ENCODE measurements at regions not wholly inside any gene's neighbourhood (a gene's known extent, or its start where the extent isn't known, plus 50 kb on each side); places are given as distances from the start of the nearest gene placed in this dataset.

DNA sequence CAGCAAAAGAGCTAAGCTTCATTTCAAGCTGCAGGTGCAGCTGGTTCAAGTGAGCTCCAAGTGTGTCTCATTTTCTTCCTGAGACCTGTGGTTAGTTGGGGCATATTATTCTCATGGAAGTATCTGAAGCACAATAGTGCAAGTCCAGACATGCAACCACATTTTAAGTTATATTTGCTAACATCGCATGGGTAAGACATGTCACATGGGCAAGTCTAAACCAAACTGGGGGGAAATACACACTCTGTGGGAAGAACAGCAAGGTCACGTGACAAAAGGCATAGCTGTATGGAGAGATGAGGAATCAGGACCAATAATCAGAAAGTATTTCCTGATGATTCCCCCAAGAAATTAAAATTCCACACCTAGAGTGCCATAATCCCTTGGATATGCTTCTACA is 94.9 kb upstream of the NDP start:
- H3K79me1 ChIP-seq (ENCODE audit: low read depth in 1 of 2, low read length in 2 of 2): no peaks in the 10 kb centered on the region
- H4K91ac ChIP-seq (ENCODE audit: insufficient read depth, low read depth, low read length): no peak overlapping the region
- H2BK15ac ChIP-seq (ENCODE audit: low read depth, low read length): no peak overlapping the region
- H3K9me3 ChIP-seq (ENCODE audit: control insufficient read depth, insufficient read depth, low read length): no peaks in the 10 kb centered on the region
- no peak overlapping the region for H3K9ac ChIP-seq (ENCODE audit: low read depth, low read length)
- ATAC-seq (ENCODE audit: low read depth) (no peak), DNase-seq (no peak)
- no peak overlapping the region for H4K8ac ChIP-seq (ENCODE audit: low read depth in 2 of 2, low read length in 2 of 2)
- H3K4me3 ChIP-seq (ENCODE audit: insufficient read depth, low read depth, low read length): no peak overlapping the region
- in situ Hi-C loops (cut with MboI; ENCODE audit: low sequenced_read_pairs): no loop called here
- dilution Hi-C loops (cut with HindIII; ENCODE audit: low sequenced_read_pairs, unreplicated experiment): no loop called here
- intact Hi-C loops (cut with micrococcal nuclease): no loop called here
- H2AFZ ChIP-seq (replicated peaks; ENCODE audit: low read length, poor library complexity): no peak overlapping the region
- no peaks in the 10 kb centered on the region for H3K4me1 ChIP-seq (ENCODE audit: control insufficient read depth, insufficient read depth, low read length)
- H3K27me3 ChIP-seq (ENCODE audit: control insufficient read depth, insufficient read depth, low read length): peaks cover 2% of the 10 kb centered on the region
- ChIA-PET CTCF (no interaction called here), POLR2A (ENCODE audit: unreplicated experiment) (no interaction called here)
- H2BK120ac ChIP-seq (ENCODE audit: low read depth, low read length): no peak overlapping the region
- no peak overlapping the region for H3K27ac ChIP-seq (ENCODE audit: insufficient read depth, low read length)
- no peak overlapping the region for H3K18ac ChIP-seq (ENCODE audit: low read depth, low read length)
- no peak overlapping the region for H3K23ac ChIP-seq (ENCODE audit: low read depth, low read length)
- 0 out of 2 replicates have a peak, but pooled peaks cover 6% of the 10 kb centered on the region for H3K9me1 ChIP-seq (ENCODE audit: insufficient read depth, low read length)
- no peaks in the 10 kb centered on the region for H3K36me3 ChIP-seq (ENCODE audit: control insufficient read depth, insufficient read depth, low read length)
- no peak overlapping the region for H2BK20ac ChIP-seq (ENCODE audit: low read depth, low read length)
- no CpG with 5 or more reads among the region's 2 CpGs for WGBS, 2 experiments (ENCODE audit: extremely low coverage in 2 of 2, insufficient read length in 1 of 2)
- no peak overlapping the region for H4K5ac ChIP-seq (ENCODE audit: low read depth, low read length)
- H2AK9ac ChIP-seq (replicated peaks; ENCODE audit: low read depth, low read length, poor library complexity): no peak overlapping the region
- no peak overlapping the region for H3K14ac ChIP-seq (replicated peaks; ENCODE audit: low read depth, low read length)
- H4K20me1 ChIP-seq (ENCODE audit: insufficient read depth, low read length): no peaks in the 10 kb centered on the region
- no peak overlapping the region for H2AK5ac ChIP-seq (ENCODE audit: low read depth, low read length)
- H2BK5ac ChIP-seq (ENCODE audit: low read depth, low read length, poor library complexity, severe bottlenecking): no peak overlapping the region
- BruUV-seq (replicated peaks): no TSS peak
- H3K4me2 ChIP-seq (ENCODE audit: low read depth, low read length): no peak overlapping the region
- no peak overlapping the region for H3K56ac ChIP-seq (ENCODE audit: extremely low read depth, insufficient read depth, low read length)
- TF ChIP-seq NFE2L2 (IDR thresholded peaks at IDR 0.05; ENCODE audit: low read depth, low read length) (no peak), CEBPB (IDR thresholded peaks at IDR 0.05; ENCODE audit: low read depth, low read length) (no peak), POLR2A (IDR thresholded peaks at IDR 0.05; ENCODE audit: low read depth, low read length) (no peak), RFX5 (IDR thresholded peaks at IDR 0.05; ENCODE audit: low read depth, low read length) (no peak), FOS (IDR thresholded peaks at IDR 0.05; ENCODE audit: low read depth, low read length) (no peak), MAFK (IDR thresholded peaks at IDR 0.05; ENCODE audit: low read depth, low read length) (no peak), CHD1 (IDR thresholded peaks at IDR 0.05; ENCODE audit: low read depth, low read length) (no peak), RCOR1 (IDR thresholded peaks at IDR 0.05; ENCODE audit: insufficient replicate concordance, low read length) (no peak), SMC3 (IDR thresholded peaks at IDR 0.05; ENCODE audit: low read depth, low read length) (no peak), MAZ (IDR thresholded peaks at IDR 0.05; ENCODE audit: borderline replicate concordance, low read depth, low read length) (no peak), MXI1 (IDR thresholded peaks at IDR 0.05; ENCODE audit: borderline replicate concordance, low read depth, low read length) (no peak)
- TF ChIP-seq, protein P1, sequence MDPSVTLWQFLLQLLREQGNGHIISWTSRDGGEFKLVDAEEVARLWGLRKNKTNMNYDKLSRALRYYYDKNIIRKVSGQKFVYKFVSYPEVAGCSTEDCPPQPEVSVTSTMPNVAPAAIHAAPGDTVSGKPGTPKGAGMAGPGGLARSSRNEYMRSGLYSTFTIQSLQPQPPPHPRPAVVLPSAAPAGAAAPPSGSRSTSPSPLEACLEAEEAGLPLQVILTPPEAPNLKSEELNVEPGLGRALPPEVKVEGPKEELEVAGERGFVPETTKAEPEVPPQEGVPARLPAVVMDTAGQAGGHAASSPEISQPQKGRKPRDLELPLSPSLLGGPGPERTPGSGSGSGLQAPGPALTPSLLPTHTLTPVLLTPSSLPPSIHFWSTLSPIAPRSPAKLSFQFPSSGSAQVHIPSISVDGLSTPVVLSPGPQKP (IDR thresholded peaks at IDR 0.05; ENCODE audit: borderline replicate concordance, low read depth, low read length): no peak
- TF ChIP-seq, protein P2, sequence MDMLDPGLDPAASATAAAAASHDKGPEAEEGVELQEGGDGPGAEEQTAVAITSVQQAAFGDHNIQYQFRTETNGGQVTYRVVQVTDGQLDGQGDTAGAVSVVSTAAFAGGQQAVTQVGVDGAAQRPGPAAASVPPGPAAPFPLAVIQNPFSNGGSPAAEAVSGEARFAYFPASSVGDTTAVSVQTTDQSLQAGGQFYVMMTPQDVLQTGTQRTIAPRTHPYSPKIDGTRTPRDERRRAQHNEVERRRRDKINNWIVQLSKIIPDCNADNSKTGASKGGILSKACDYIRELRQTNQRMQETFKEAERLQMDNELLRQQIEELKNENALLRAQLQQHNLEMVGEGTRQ (IDR thresholded peaks at IDR 0.05; ENCODE audit: low read depth, low read length): no peak
- TF ChIP-seq, protein P3, sequence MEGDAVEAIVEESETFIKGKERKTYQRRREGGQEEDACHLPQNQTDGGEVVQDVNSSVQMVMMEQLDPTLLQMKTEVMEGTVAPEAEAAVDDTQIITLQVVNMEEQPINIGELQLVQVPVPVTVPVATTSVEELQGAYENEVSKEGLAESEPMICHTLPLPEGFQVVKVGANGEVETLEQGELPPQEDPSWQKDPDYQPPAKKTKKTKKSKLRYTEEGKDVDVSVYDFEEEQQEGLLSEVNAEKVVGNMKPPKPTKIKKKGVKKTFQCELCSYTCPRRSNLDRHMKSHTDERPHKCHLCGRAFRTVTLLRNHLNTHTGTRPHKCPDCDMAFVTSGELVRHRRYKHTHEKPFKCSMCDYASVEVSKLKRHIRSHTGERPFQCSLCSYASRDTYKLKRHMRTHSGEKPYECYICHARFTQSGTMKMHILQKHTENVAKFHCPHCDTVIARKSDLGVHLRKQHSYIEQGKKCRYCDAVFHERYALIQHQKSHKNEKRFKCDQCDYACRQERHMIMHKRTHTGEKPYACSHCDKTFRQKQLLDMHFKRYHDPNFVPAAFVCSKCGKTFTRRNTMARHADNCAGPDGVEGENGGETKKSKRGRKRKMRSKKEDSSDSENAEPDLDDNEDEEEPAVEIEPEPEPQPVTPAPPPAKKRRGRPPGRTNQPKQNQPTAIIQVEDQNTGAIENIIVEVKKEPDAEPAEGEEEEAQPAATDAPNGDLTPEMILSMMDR (conservative IDR thresholded peaks at IDR 0.05; ENCODE audit: low read depth, low read length): no peak
- H3K4ac ChIP-seq (ENCODE audit: low read depth, low read length): no peak overlapping the region

All from IMR-90 (cell line).